ENCODE measurements at regions not wholly inside any gene's neighbourhood (a gene's known extent, or its start where the extent isn't known, plus 50 kb on each side); places are given as distances from the start of the nearest gene placed in this dataset.

DNA sequence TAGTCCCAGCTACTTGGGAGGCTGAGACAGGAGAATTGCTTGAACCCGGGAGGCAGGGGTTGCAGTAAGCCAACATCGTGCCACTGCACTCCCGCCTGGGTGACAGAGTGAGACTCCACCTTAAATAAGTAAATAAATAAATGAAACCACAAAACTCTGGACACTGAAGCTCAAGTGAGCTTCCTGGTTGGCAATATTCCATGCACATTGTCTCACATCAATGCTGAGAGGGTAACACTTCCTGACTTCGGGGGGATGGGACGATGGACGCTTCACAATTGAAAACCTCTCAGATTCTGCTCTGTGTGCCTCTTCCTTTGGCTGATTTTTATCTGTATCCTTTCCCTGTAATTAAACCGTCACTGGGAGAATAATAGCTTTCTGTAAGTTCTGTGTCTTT, 70.0 kb upstream of the ZNF644 start:
- Histone ChIP-seq H3K27ac (no peak overlapping the region), H3K27me3 (no peaks in the 10 kb centered on the region), H3K4me1 (no peaks in the 10 kb centered on the region), H3K4me3 (no peak overlapping the region), H3K9me3 (no peaks in the 10 kb centered on the region), H3K36me3 (no peaks in the 10 kb centered on the region)
- TF ChIP-seq, protein P1, sequence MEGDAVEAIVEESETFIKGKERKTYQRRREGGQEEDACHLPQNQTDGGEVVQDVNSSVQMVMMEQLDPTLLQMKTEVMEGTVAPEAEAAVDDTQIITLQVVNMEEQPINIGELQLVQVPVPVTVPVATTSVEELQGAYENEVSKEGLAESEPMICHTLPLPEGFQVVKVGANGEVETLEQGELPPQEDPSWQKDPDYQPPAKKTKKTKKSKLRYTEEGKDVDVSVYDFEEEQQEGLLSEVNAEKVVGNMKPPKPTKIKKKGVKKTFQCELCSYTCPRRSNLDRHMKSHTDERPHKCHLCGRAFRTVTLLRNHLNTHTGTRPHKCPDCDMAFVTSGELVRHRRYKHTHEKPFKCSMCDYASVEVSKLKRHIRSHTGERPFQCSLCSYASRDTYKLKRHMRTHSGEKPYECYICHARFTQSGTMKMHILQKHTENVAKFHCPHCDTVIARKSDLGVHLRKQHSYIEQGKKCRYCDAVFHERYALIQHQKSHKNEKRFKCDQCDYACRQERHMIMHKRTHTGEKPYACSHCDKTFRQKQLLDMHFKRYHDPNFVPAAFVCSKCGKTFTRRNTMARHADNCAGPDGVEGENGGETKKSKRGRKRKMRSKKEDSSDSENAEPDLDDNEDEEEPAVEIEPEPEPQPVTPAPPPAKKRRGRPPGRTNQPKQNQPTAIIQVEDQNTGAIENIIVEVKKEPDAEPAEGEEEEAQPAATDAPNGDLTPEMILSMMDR (IDR thresholded peaks at IDR 0.05): no peak
- intact Hi-C loops (cut with DNase I): no loop called here
- DNase-seq (ENCODE audit: low spot score in 2 of 2): no peak

DNA sequence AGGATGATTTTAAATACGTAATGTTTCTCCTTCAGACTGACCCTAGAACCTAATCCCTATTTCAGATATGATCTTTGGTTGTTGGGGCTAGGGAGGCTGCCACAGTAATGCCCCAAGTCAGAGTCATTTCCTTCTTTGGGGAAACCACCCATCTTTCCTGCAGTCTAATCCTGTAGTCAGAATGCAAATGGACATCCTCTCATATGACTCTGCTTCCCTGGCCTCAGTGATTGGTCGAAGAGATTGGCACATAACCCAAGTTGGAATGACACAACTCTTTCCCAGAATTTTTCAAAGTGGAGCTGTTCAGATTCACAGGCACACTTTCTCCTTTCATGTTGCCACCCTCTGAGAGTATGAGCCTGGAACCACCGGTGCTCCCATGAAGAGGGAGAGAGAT, 58.8 kb upstream of the ZNF644 start:
- H3K9me3 ChIP-seq: no peaks in the 10 kb centered on the region
- TF ChIP-seq, protein P1 (IDR thresholded peaks at IDR 0.05): no peak
- intact Hi-C loops (cut with DNase I): no loop called here
- no peaks in the 10 kb centered on the region for H3K27me3 ChIP-seq
- DNase-seq (ENCODE audit: low spot score in 2 of 2): no peak
- H3K4me1 ChIP-seq: no peaks in the 10 kb centered on the region
- no peak overlapping the region for H3K27ac ChIP-seq
- H3K36me3 ChIP-seq: no peaks in the 10 kb centered on the region
- H3K4me3 ChIP-seq: no peak overlapping the region

GRCh38 chr1:91078859-91079258, 57.0 kb upstream of the ZNF644 start:
- no peak overlapping the region for H3K4me3 ChIP-seq
- DNase-seq (ENCODE audit: low spot score in 2 of 2): no peak

GRCh38 chr1:91076834-91077233, 55.0 kb upstream of the ZNF644 start:
- DNase-seq (ENCODE audit: low spot score in 2 of 2): no peak
- TF ChIP-seq, protein P1 (IDR thresholded peaks at IDR 0.05): no peak

More at GRCh38 chr1:91078859-91079258, 57.0 kb upstream of the ZNF644 start:
- Histone ChIP-seq H3K27me3 (no peaks in the 10 kb centered on the region), H3K36me3 (no peaks in the 10 kb centered on the region), H3K9me3 (no peaks in the 10 kb centered on the region), H3K4me1 (no peaks in the 10 kb centered on the region), H3K27ac (no peak overlapping the region)
- intact Hi-C loops (cut with DNase I): no loop called here
- TF ChIP-seq, protein P1 (IDR thresholded peaks at IDR 0.05): no peak

DNA sequence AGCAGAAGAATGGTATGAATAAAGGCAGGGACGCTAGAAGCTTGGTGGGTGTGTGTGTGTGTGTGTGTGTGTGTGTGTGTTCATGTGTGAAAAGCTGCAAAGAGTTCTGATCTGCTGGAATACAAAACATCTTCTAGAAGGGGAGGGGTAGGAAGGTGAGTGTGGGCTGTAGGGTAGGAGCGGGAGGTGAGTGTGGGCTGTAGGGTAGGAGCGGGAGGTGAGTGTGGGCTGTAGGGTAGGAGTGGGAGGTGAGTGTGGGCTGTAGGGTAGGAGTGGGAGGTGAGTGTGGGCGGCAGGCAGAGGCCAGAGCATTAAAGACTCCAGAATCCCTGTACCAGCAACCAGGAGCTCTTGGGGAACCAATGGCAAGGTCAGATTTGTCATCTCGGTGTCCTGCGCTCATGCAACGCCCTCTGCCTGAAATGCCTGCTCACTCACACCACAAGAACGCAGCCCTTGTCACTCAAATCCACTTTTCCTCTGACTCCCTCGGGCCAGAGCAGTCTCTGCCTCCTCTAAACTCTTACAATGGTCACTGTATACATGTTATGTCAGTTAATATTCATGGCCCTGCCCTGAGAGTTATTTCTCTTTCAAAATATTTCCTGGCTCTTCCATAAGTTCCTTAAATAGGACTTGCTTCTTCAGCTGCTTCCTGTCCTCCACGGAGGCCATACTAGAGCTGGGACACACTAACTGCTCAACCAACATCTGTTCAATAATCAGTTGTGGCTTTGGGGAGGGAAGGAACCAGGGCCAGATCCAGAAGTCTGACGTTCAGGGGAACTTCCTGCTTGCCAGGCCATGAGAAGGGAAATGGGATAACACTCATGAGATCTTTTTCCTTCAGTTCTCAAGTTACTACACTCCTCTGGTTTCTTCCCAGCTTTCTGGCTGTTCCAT, 53.6 kb upstream of the ZNF644 start:
- Histone ChIP-seq H3K4me3 (no peak overlapping the region), H3K36me3 (no peaks in the 10 kb centered on the region), H3K4me1 (no peaks in the 10 kb centered on the region), H3K27me3 (no peaks in the 10 kb centered on the region), H3K27ac (no peak overlapping the region), H3K9me3 (no peaks in the 10 kb centered on the region)
- TF ChIP-seq, protein P1 (IDR thresholded peaks at IDR 0.05): no peak
- intact Hi-C loops (cut with DNase I): no loop called here
- DNase-seq (ENCODE audit: low spot score in 2 of 2): no peak

More at GRCh38 chr1:91076834-91077233, 55.0 kb upstream of the ZNF644 start:
- intact Hi-C loops (cut with DNase I): no loop called here
- H3K27me3 ChIP-seq: no peaks in the 10 kb centered on the region
- H3K4me3 ChIP-seq: no peak overlapping the region
- no peak overlapping the region for H3K27ac ChIP-seq
- H3K4me1 ChIP-seq: no peaks in the 10 kb centered on the region
- H3K36me3 ChIP-seq: no peaks in the 10 kb centered on the region
- H3K9me3 ChIP-seq: no peaks in the 10 kb centered on the region
